HEK293 (cell line): ENCODE measurements at regions not wholly inside any gene's neighbourhood (a gene's known extent, or its start where the extent isn't known, plus 50 kb on each side); places are given as distances from the start of the nearest gene placed in this dataset.

Experiments used
- SP2 ChIP-seq: fragments of 450-650 bp; formaldehyde crosslinking; IDR thresholded peaks from 2 replicates; pipeline ENCODE4 v1.5.1; 2016; ENCODE audit warnings: missing biosample characterization, missing genetic modification characterization
- ZNF148 ChIP-seq: fragments of 450-650 bp; formaldehyde crosslinking; IDR thresholded peaks from 2 replicates; pipeline ENCODE4 v1.5.0; 2017; ENCODE audit warnings: missing biosample characterization, missing genetic modification characterization, borderline replicate concordance
- ZNF24 ChIP-seq: fragments of 450-650 bp; formaldehyde crosslinking; IDR thresholded peaks from 2 replicates; pipeline ENCODE4 v1.5.1; 2016; ENCODE audit warnings: missing biosample characterization, missing genetic modification characterization
- ZNF776 ChIP-seq: fragments of 450-650 bp; formaldehyde crosslinking; IDR thresholded peaks from 2 replicates; pipeline ENCODE4 v1.5.0; 2017; ENCODE audit warnings: missing biosample characterization, missing genetic modification characterization, borderline replicate concordance
- TF ChIP-seq, protein P1 (sequence below): fragments of 450-650 bp; formaldehyde crosslinking; IDR thresholded peaks from 2 replicates; pipeline ENCODE4 v1.5.1; 2016; ENCODE audit warnings: missing biosample characterization, missing genetic modification characterization

- TF ChIP-seq ZNF24 (tag by site-specific recombination) (no peak), ZNF776 (tag by site-specific recombination) (no peak), ZNF148 (tag by site-specific recombination) (no peak), SP2 (no peak)
- TF ChIP-seq, protein P1, sequence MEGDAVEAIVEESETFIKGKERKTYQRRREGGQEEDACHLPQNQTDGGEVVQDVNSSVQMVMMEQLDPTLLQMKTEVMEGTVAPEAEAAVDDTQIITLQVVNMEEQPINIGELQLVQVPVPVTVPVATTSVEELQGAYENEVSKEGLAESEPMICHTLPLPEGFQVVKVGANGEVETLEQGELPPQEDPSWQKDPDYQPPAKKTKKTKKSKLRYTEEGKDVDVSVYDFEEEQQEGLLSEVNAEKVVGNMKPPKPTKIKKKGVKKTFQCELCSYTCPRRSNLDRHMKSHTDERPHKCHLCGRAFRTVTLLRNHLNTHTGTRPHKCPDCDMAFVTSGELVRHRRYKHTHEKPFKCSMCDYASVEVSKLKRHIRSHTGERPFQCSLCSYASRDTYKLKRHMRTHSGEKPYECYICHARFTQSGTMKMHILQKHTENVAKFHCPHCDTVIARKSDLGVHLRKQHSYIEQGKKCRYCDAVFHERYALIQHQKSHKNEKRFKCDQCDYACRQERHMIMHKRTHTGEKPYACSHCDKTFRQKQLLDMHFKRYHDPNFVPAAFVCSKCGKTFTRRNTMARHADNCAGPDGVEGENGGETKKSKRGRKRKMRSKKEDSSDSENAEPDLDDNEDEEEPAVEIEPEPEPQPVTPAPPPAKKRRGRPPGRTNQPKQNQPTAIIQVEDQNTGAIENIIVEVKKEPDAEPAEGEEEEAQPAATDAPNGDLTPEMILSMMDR (tag by site-specific recombination) = no peak
Measured at GRCh38 chr20:48301189-48301588, 515.9 kb upstream of the SULF2 start.
